ENCODE measurements at regions not wholly inside any gene's neighbourhood (a gene's known extent, or its start where the extent isn't known, plus 50 kb on each side); places are given as distances from the start of the nearest gene placed in this dataset.

DNA sequence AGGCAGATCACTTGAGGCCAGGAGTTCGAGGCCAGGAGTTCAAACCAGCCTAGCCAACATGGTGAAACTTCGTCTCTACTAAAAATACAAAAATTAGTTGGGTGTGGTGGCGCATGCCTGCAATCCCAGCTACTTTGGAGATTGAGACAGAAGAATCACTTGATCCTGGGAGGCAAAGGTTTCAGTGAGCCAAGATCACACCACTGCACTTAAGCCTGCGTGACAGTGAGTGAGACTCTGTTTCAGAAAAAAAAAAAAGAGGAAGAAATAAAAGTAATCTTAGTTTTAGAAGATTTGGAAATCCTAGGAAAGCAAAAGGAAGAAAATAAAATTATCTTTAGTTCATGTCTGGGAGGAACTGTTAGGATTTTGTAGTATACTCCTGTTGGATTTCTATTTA, 77.2 kb downstream of the IL12A start:
- no peak for TF ChIP-seq POLR2AphosphoS5 (IDR thresholded peaks at IDR 0.05; ENCODE audit: low read depth, low read length)
- no peak for TF ChIP-seq POLR2A (IDR thresholded peaks at IDR 0.05; ENCODE audit: low read depth, low read length)
